ENCODE measurements at regions not wholly inside any gene's neighbourhood (a gene's known extent, or its start where the extent isn't known, plus 50 kb on each side); places are given as distances from the start of the nearest gene placed in this dataset.
"Not testable (repeated sequence)": the region's sequence is repeated elsewhere in the genome, so short reads cannot be mapped to it uniquely, and the experiment has no call there.

GRCh38 chr15:45804028-45804427, 169.2 kb downstream of the SQOR start:
- TF ChIP-seq ZFX (IDR thresholded peaks at IDR 0.05; ENCODE audit: borderline replicate concordance) (no peak), CTCF (IDR thresholded peaks at IDR 0.05) (no peak)

GRCh38 chr15:45810201-45810600, 175.4 kb downstream of the SQOR start:
- TF ChIP-seq ZFX (IDR thresholded peaks at IDR 0.05; ENCODE audit: borderline replicate concordance) (no peak), CTCF (IDR thresholded peaks at IDR 0.05) (no peak)
- no peak overlapping the region for H3K27ac ChIP-seq

More at GRCh38 chr15:45804028-45804427, 169.2 kb downstream of the SQOR start:
- no peak overlapping the region for H3K27ac ChIP-seq

GRCh38 chr15:45812200-45812599, 177.4 kb downstream of the SQOR start:
- no peak for TF ChIP-seq ZFX (IDR thresholded peaks at IDR 0.05; ENCODE audit: borderline replicate concordance)
- TF ChIP-seq CTCF (IDR thresholded peaks at IDR 0.05) = no peak
- no peak overlapping the region for H3K27ac ChIP-seq

GRCh38 chr15:45817578-45817977, 182.7 kb downstream of the SQOR start:
- not testable (repeated sequence) for H3K27ac ChIP-seq

GRCh38 chr15:45821390-45821789, 186.6 kb downstream of the SQOR start:
- no peak overlapping the region for H3K27ac ChIP-seq

GRCh38 chr15:45822968-45823367, 188.1 kb downstream of the SQOR start:
- not testable (repeated sequence) for H3K27ac ChIP-seq

More at GRCh38 chr15:45821390-45821789, 186.6 kb downstream of the SQOR start:
- no peak for TF ChIP-seq ZFX (IDR thresholded peaks at IDR 0.05; ENCODE audit: borderline replicate concordance)
- no peak for TF ChIP-seq CTCF (IDR thresholded peaks at IDR 0.05)

GRCh38 chr15:45827275-45827674, 192.4 kb downstream of the SQOR start:
- no peak overlapping the region for H3K27ac ChIP-seq
- TF ChIP-seq CTCF (IDR thresholded peaks at IDR 0.05) = no peak
- TF ChIP-seq ZFX (IDR thresholded peaks at IDR 0.05; ENCODE audit: borderline replicate concordance) = no peak

GRCh38 chr15:45827766-45828165, 192.9 kb downstream of the SQOR start:
- TF ChIP-seq ZFX (IDR thresholded peaks at IDR 0.05; ENCODE audit: borderline replicate concordance) (no peak), CTCF (IDR thresholded peaks at IDR 0.05) (no peak)
- H3K27ac ChIP-seq = no peak overlapping the region
